Loucy (cell line): ENCODE measurements at regions not wholly inside any gene's neighbourhood (a gene's known extent, or its start where the extent isn't known, plus 50 kb on each side); places are given as distances from the start of the nearest gene placed in this dataset.

Experiments used
- H2AFZ ChIP-seq: fragments of 200-600 bp; sonication (generic); 2 replicates; pipeline ENCODE4 v1.6.0; 2016; ENCODE audit warnings: antibody characterized with exemption, mild to moderate bottlenecking, low read length, moderate library complexity
- H3F3A ChIP-seq: fragments of 200-600 bp; 2 replicates; pipeline ENCODE4 v1.6.0; 2016; ENCODE audit warnings: antibody characterized with exemption, low read depth, mild to moderate bottlenecking
- H3K27me3 ChIP-seq: fragments of 200-600 bp; sonication (generic); 2 replicates; pipeline ENCODE4 v1.6.1; 2014; ENCODE audit warnings: low read length, mild to moderate bottlenecking; ENCODE audit not compliant: insufficient read depth, poor library complexity, severe bottlenecking
- H3K36me3 ChIP-seq: fragments of 200-600 bp; sonication (generic); 2 replicates; pipeline ENCODE4 v1.6.1; 2016; ENCODE audit warnings: low read length; ENCODE audit not compliant: insufficient read depth
- H3K4me1 ChIP-seq: fragments of 200-600 bp; sonication (generic); 2 replicates; pipeline ENCODE4 v1.5.1; 2014; ENCODE audit warnings: low read length, mild to moderate bottlenecking; ENCODE audit not compliant: insufficient read depth, poor library complexity, severe bottlenecking
- H3K4me2 ChIP-seq: fragments of 200-600 bp; sonication (generic); 2 replicates; pipeline ENCODE4 v1.6.0; 2014; ENCODE audit warnings: antibody characterized with exemption, low read length, low read depth, mild to moderate bottlenecking; ENCODE audit not compliant: poor library complexity, severe bottlenecking
- H3K4me3 ChIP-seq: fragments of 200-600 bp; sonication (generic); 2 replicates; pipeline ENCODE4 v1.5.1; 2014; ENCODE audit warnings: low read length, mild to moderate bottlenecking, mixed read lengths; ENCODE audit not compliant: poor library complexity, severe bottlenecking
- H3K79me2 ChIP-seq: fragments of 200-600 bp; sonication (generic); 2 replicates; pipeline ENCODE4 v1.6.1; 2014; ENCODE audit warnings: low read length; ENCODE audit not compliant: insufficient read depth
- H3K9ac ChIP-seq: fragments of 200-600 bp; sonication (generic); 2 replicates; pipeline ENCODE4 v1.6.0; 2014; ENCODE audit warnings: mild to moderate bottlenecking, low read depth, low read length, moderate library complexity; ENCODE audit not compliant: poor library complexity, severe bottlenecking
- H3K9me2 ChIP-seq: fragments of 200-600 bp; sonication (generic); replicated peaks from 2 replicates; pipeline ENCODE4 v1.6.1; 2016; ENCODE audit warnings: low read depth, low read length, mixed read lengths
- H3K9me3 ChIP-seq: fragments of 200-600 bp; sonication (generic); 2 replicates; pipeline ENCODE4 v1.6.1; 2014; ENCODE audit warnings: mild to moderate bottlenecking, antibody characterized with exemption, low read length, low read depth; ENCODE audit not compliant: insufficient read depth
- H4K20me1 ChIP-seq: fragments of 200-600 bp; sonication (generic); 2 replicates; pipeline ENCODE4 v1.6.0; 2014; ENCODE audit warnings: antibody characterized with exemption, low read length, mild to moderate bottlenecking; ENCODE audit not compliant: insufficient read depth, poor library complexity, severe bottlenecking
- EZH2phosphoT487 ChIP-seq: fragments of 200-600 bp; IDR thresholded peaks from 2 replicates; pipeline ENCODE4 v1.6.1; 2018; ENCODE audit warnings: antibody characterized with exemption, mild to moderate bottlenecking, moderate library complexity, borderline replicate concordance
- TF ChIP-seq, protein P1 (sequence below): fragments of 200-600 bp; sonication (generic); conservative IDR thresholded peaks from 2 replicates; pipeline ENCODE4 v1.5.1; 2014; ENCODE audit warnings: mild to moderate bottlenecking, antibody characterized with exemption, low read length

GRCh38 chr1:10889650-10890353, 93.4 kb upstream of the CASZ1 start:
- TF ChIP-seq EZH2phosphoT487: no peak
- TF ChIP-seq, protein P1, sequence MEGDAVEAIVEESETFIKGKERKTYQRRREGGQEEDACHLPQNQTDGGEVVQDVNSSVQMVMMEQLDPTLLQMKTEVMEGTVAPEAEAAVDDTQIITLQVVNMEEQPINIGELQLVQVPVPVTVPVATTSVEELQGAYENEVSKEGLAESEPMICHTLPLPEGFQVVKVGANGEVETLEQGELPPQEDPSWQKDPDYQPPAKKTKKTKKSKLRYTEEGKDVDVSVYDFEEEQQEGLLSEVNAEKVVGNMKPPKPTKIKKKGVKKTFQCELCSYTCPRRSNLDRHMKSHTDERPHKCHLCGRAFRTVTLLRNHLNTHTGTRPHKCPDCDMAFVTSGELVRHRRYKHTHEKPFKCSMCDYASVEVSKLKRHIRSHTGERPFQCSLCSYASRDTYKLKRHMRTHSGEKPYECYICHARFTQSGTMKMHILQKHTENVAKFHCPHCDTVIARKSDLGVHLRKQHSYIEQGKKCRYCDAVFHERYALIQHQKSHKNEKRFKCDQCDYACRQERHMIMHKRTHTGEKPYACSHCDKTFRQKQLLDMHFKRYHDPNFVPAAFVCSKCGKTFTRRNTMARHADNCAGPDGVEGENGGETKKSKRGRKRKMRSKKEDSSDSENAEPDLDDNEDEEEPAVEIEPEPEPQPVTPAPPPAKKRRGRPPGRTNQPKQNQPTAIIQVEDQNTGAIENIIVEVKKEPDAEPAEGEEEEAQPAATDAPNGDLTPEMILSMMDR: no peak
- Histone ChIP-seq H3K4me2 (no peak overlapping the region), H3K36me3 (no peaks in the 10 kb centered on the region), H3K9ac (no peak overlapping the region), H2AFZ (no peak overlapping the region), H3K27me3 (no peaks in the 10 kb centered on the region), H3K79me2 (no peaks in the 10 kb centered on the region), H3F3A (no peaks in the 10 kb centered on the region), H3K9me3 (no peaks in the 10 kb centered on the region), H3K4me3 (no peak overlapping the region), H3K4me1 (peaks cover 3% of the 10 kb centered on the region), H3K9me2 (no peaks in the 10 kb centered on the region), H4K20me1 (no peaks in the 10 kb centered on the region)

DNA sequence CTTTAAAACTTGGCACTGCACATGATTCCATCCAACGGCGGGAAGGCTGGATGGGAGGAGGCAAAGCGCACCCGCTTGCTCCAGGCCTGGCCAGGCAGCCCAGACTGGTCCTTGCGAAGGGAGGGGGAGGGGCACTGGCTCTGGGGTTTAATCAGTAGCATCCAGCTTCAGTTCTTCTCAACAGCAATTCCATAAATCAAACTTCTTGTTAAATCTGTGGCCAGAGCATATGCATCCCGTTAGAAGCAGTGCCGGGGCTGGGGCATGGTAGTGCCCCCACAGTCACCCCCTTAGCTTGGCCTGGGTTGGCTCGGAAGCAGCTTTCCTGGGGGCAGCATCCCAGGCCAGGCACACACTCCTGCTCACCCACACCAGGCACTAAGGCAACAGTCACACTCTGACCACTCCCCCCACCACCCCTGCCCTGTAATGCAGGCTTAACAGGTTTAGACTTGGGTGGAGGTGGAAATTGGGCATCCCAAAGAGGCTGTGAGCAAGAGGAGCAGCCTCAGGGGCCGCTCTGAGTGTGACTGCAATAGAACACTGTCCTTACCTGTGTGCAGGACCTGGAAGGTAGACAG, 94.1 kb upstream of the CASZ1 start:
- Histone ChIP-seq H3K36me3 (no peaks in the 10 kb centered on the region), H3K9ac (no peak overlapping the region), H4K20me1 (no peaks in the 10 kb centered on the region), H3K4me2 (no peak overlapping the region), H3K4me1 (peaks cover 3% of the 10 kb centered on the region), H3K27me3 (no peaks in the 10 kb centered on the region), H3K4me3 (no peak overlapping the region), H2AFZ (no peak overlapping the region), H3F3A (no peaks in the 10 kb centered on the region), H3K79me2 (no peaks in the 10 kb centered on the region), H3K9me2 (no peaks in the 10 kb centered on the region), H3K9me3 (no peaks in the 10 kb centered on the region)
- TF ChIP-seq EZH2phosphoT487: no peak
- TF ChIP-seq, protein P1: no peak

- H2AFZ ChIP-seq: no peak overlapping the region
- no peak for TF ChIP-seq EZH2phosphoT487
- TF ChIP-seq, protein P1: no peak
- H3K36me3 ChIP-seq: no peaks in the 10 kb centered on the region
- no peaks in the 10 kb centered on the region for H3K9me2 ChIP-seq
- peaks cover 3% of the 10 kb centered on the region for H3K4me1 ChIP-seq
- no peak overlapping the region for H3K4me3 ChIP-seq
- no peak overlapping the region for H3K4me2 ChIP-seq
- H4K20me1 ChIP-seq: no peaks in the 10 kb centered on the region
- H3K9ac ChIP-seq: no peak overlapping the region
- H3K9me3 ChIP-seq: no peaks in the 10 kb centered on the region
- H3K79me2 ChIP-seq: no peaks in the 10 kb centered on the region
- H3F3A ChIP-seq: no peaks in the 10 kb centered on the region
- no peaks in the 10 kb centered on the region for H3K27me3 ChIP-seq
Observed at GRCh38 chr1:10891091-10891490, 94.6 kb upstream of the CASZ1 start.
